HEK293 (cell line): ENCODE measurements at regions not wholly inside any gene's neighbourhood (a gene's known extent, or its start where the extent isn't known, plus 50 kb on each side); places are given as distances from the start of the nearest gene placed in this dataset.

Source experiments
- CTCF ChIA-PET: fragments of 350-600 bp; formaldehyde crosslinking; extraction: SDS; loops from one replicate; lab custom pipeline; 2021; ENCODE audit warnings: antibody characterized with exemption; lab: Yijun Ruan, JAX
- POLR2A ChIA-PET: fragments of 300-600 bp; formaldehyde crosslinking; extraction: SDS; loops from one replicate; lab custom pipeline; 2020; ENCODE audit warnings: antibody characterized with exemption, inconsistent platforms; lab: Yijun Ruan, JAX
- H3K27ac ChIP-seq: fragments of 200-500 bp; sonication (Bioruptor generic); 2 replicates; pipeline ENCODE4 v1.5.1; 2014; ENCODE audit warnings: low read depth, low read length, control low read depth, inconsistent platforms; ENCODE audit errors: extremely low read depth
- H3K36me3 ChIP-seq, 2 experiments: fragments of 200-500 bp in 1 of 2; sonication (Bioruptor generic) in 1 of 2; 1 replicate in 1 of 2; 2 replicates in 1 of 2; pipeline ENCODE4 v1.5.1; 2014 to 2017; ENCODE audit warnings: inconsistent platforms in 2 of 2, low read length in 2 of 2; ENCODE audit not compliant: control insufficient read depth in 2 of 2, insufficient read depth in 1 of 2
- H3K4me1 ChIP-seq: fragments of 200-500 bp; sonication (Bioruptor generic); 2 replicates; pipeline ENCODE4 v1.5.1; 2014; ENCODE audit warnings: mild to moderate bottlenecking, low read length, inconsistent platforms; ENCODE audit not compliant: control insufficient read depth, insufficient read depth
- H3K4me3 ChIP-seq: 2 replicates; pipeline ENCODE4 v1.5.1; 2011; ENCODE audit warnings: low read depth, mild to moderate bottlenecking, control low read depth, low read length, moderate library complexity
- H3K9me3 ChIP-seq: fragments of 200-500 bp; sonication (Bioruptor generic); 2 replicates; pipeline ENCODE4 v1.5.1; 2014; ENCODE audit warnings: low read depth, low read length, inconsistent platforms; ENCODE audit not compliant: control insufficient read depth, insufficient read depth
- YY1 ChIP-seq: fragments of 450-650 bp; formaldehyde crosslinking; IDR thresholded peaks from 2 replicates; pipeline ENCODE4 v1.5.1; 2018; ENCODE audit warnings: missing biosample characterization, missing genetic modification characterization
- ZBTB21 ChIP-seq: fragments of 450-650 bp; formaldehyde crosslinking; IDR thresholded peaks from 2 replicates; pipeline ENCODE4 v1.5.1; 2017; ENCODE audit warnings: missing biosample characterization, missing genetic modification characterization
- ZNF157 ChIP-seq: fragments of 450-650 bp; formaldehyde crosslinking; IDR thresholded peaks from 2 replicates; pipeline ENCODE4 v1.5.1; 2016; ENCODE audit warnings: missing biosample characterization, missing genetic modification characterization
- ZNF248 ChIP-seq: fragments of 450-650 bp; formaldehyde crosslinking; IDR thresholded peaks from 2 replicates; pipeline ENCODE4 v1.5.1; 2017; ENCODE audit warnings: missing biosample characterization, missing genetic modification characterization
- ZNF292 ChIP-seq: fragments of 450-650 bp; formaldehyde crosslinking; IDR thresholded peaks from 2 replicates; pipeline ENCODE4 v1.5.1; 2016; ENCODE audit warnings: low read depth, missing biosample characterization, missing genetic modification characterization, borderline replicate concordance
- ZNF302 ChIP-seq: fragments of 450-650 bp; formaldehyde crosslinking; IDR thresholded peaks from 2 replicates; pipeline ENCODE4 v1.5.1; 2016; ENCODE audit warnings: missing biosample characterization, missing genetic modification characterization, low read depth
- ZNF416 ChIP-seq: fragments of 450-650 bp; formaldehyde crosslinking; IDR thresholded peaks from 2 replicates; pipeline ENCODE4 v1.5.1; 2016; ENCODE audit warnings: missing biosample characterization, missing genetic modification characterization
- ZNF510 ChIP-seq: fragments of 450-650 bp; formaldehyde crosslinking; IDR thresholded peaks from 2 replicates; pipeline ENCODE4 v1.5.1; 2018; ENCODE audit warnings: mild to moderate bottlenecking, missing genetic modification characterization, missing biosample characterization; ENCODE audit not compliant: insufficient replicate concordance
- ZNF560 ChIP-seq: fragments of 450-650 bp; formaldehyde crosslinking; IDR thresholded peaks from 2 replicates; pipeline ENCODE4 v1.5.1; 2017; ENCODE audit warnings: missing biosample characterization, missing genetic modification characterization, borderline replicate concordance
- ZNF610 ChIP-seq: fragments of 450-650 bp; formaldehyde crosslinking; IDR thresholded peaks from 2 replicates; pipeline ENCODE4 v1.5.1; 2016; ENCODE audit warnings: missing biosample characterization, missing genetic modification characterization, borderline replicate concordance
- ZNF664 ChIP-seq: fragments of 450-650 bp; formaldehyde crosslinking; IDR thresholded peaks from 2 replicates; pipeline ENCODE4 v1.5.1; 2016; ENCODE audit warnings: missing biosample characterization, missing genetic modification characterization
- ZNF777 ChIP-seq: fragments of 450-650 bp; formaldehyde crosslinking; IDR thresholded peaks from 2 replicates; pipeline ENCODE4 v1.5.1; 2017; ENCODE audit warnings: missing biosample characterization, missing genetic modification characterization, borderline replicate concordance
- TF ChIP-seq, protein P1 (sequence below): fragments of 450-650 bp; formaldehyde crosslinking; IDR thresholded peaks from 2 replicates; pipeline ENCODE4 v1.5.1; 2016; ENCODE audit warnings: missing biosample characterization, missing genetic modification characterization
- TF ChIP-seq, protein P2 (sequence below): fragments of 450-650 bp; formaldehyde crosslinking; IDR thresholded peaks from 2 replicates; pipeline ENCODE4 v1.5.1; 2016; ENCODE audit warnings: missing biosample characterization, missing genetic modification characterization
- TF ChIP-seq, protein P3 (sequence below): fragments of 450-650 bp; formaldehyde crosslinking; IDR thresholded peaks from 2 replicates; pipeline ENCODE4 v1.5.1; 2016; ENCODE audit warnings: missing biosample characterization, missing genetic modification characterization, borderline replicate concordance
- TF ChIP-seq, protein P4 (sequence below): fragments of 450-650 bp; formaldehyde crosslinking; IDR thresholded peaks from 2 replicates; pipeline ENCODE4 v1.5.1; 2016; ENCODE audit warnings: missing biosample characterization, missing genetic modification characterization

DNA sequence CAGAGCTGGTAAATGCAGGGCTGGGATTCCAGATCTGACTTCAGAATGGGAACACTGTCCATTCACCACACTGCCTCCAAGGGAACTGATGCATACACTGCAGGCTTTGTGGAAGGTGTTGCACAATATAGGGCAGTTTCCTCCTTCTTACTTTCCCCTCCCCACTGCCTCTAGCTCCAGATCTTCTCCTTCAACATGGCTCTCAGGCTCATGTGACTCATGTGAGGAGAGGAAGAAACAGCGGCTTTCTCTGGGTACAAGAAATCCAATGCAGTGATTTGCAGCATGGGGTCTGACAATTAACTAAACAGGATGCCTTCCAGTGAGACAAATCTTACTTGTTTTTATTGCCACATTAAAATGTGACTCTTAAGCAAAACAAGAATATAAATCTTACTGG lies 447.6 kb upstream of the CCDC196 start (continued):
- TF ChIP-seq, protein P1, sequence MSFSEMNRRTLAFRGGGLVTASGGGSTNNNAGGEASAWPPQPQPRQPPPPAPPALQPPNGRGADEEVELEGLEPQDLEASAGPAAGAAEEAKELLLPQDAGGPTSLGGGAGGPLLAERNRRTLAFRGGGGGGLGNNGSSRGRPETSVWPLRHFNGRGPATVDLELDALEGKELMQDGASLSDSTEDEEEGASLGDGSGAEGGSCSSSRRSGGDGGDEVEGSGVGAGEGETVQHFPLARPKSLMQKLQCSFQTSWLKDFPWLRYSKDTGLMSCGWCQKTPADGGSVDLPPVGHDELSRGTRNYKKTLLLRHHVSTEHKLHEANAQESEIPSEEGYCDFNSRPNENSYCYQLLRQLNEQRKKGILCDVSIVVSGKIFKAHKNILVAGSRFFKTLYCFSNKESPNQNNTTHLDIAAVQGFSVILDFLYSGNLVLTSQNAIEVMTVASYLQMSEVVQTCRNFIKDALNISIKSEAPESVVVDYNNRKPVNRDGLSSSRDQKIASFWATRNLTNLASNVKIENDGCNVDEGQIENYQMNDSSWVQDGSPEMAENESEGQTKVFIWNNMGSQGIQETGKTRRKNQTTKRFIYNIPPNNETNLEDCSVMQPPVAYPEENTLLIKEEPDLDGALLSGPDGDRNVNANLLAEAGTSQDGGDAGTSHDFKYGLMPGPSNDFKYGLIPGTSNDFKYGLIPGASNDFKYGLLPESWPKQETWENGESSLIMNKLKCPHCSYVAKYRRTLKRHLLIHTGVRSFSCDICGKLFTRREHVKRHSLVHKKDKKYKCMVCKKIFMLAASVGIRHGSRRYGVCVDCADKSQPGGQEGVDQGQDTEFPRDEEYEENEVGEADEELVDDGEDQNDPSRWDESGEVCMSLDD, result no peak

DNA sequence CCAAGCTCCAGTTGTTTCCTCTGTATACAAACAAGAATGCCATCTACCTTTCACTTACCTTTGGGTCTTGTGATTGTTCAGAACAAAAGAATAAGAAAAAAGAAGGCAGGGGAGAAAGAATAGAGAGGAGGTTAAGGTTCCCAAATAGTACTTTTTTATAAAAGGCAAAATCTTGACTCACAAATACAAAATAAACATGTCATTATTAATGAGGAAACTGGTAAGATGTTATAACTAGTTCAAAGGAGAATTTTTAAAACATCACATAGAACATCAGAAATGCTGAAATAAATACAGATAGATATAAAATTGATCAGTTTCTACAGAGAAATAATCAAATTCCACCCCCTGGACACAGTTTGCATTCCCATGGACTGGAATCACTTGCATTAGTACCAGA lies 446.7 kb upstream of the CCDC196 start:
- Histone ChIP-seq H3K27ac (no peak overlapping the region), H3K9me3 (no peaks in the 10 kb centered on the region), H3K4me3 (no peak overlapping the region), H3K36me3 (no peaks in the 10 kb centered on the region), H3K4me1 (no peaks in the 10 kb centered on the region)
- ChIA-PET POLR2A (no interaction called here), CTCF (interaction anchor here (0.6 kb wide), 1 partner anchor 190 kb away, joined by 3 read pairs; no protein-coding TSS in a partner anchor)
- TF ChIP-seq ZNF510 (tag by site-specific recombination) (peak; percentile 98), ZBTB21 (no peak), ZNF248 (tag by site-specific recombination) (no peak), ZNF302 (tag by site-specific recombination) (no peak)
- TF ChIP-seq, protein P2, sequence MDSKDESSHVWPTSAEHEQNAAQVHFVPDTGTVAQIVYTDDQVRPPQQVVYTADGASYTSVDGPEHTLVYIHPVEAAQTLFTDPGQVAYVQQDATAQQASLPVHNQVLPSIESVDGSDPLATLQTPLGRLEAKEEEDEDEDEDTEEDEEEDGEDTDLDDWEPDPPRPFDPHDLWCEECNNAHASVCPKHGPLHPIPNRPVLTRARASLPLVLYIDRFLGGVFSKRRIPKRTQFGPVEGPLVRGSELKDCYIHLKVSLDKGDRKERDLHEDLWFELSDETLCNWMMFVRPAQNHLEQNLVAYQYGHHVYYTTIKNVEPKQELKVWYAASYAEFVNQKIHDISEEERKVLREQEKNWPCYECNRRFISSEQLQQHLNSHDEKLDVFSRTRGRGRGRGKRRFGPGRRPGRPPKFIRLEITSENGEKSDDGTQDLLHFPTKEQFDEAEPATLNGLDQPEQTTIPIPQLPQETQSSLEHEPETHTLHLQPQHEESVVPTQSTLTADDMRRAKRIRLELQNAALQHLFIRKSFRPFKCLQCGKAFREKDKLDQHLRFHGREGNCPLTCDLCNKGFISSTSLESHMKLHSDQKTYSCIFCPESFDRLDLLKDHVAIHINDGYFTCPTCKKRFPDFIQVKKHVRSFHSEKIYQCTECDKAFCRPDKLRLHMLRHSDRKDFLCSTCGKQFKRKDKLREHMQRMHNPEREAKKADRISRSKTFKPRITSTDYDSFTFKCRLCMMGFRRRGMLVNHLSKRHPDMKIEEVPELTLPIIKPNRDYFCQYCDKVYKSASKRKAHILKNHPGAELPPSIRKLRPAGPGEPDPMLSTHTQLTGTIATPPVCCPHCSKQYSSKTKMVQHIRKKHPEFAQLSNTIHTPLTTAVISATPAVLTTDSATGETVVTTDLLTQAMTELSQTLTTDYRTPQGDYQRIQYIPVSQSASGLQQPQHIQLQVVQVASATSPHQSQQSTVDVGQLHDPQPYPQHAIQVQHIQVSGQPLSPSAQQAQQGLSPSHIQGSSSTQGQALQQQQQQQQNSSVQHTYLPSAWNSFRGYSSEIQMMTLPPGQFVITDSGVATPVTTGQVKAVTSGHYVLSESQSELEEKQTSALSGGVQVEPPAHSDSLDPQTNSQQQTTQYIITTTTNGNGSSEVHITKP (tag by site-specific recombination), result no peak

DNA sequence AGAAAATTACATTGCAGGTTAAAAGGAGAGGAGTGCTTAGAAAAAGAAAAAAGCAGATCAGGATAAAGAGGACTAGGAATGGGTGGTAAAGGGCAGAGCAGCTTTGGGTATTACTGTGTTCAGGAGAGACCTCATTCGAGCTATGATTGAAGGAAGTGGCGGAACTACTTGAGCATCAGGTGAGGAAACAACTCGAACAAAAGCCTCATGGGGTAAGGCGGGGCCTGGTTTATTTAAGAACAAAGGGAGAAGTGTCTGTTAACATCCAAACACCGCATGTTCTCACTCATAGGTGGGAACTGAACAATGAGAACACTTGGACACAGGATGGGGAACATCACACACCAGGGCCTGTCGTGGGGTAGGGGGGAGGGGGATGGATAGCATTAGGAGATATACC lies 444.6 kb upstream of the CCDC196 start:
- Histone ChIP-seq H3K9me3 (no peaks in the 10 kb centered on the region), H3K4me3 (no peak overlapping the region), H3K27ac (no peak overlapping the region), H3K36me3 (no peaks in the 10 kb centered on the region)
- POLR2A ChIA-PET, result no interaction called here
- CTCF ChIA-PET, result no interaction called here
- no peak for TF ChIP-seq ZNF416 (tag by site-specific recombination)
- TF ChIP-seq ZNF664 (tag by site-specific recombination), result no peak
- TF ChIP-seq YY1 (tag by site-specific recombination), result no peak
- no peak for TF ChIP-seq ZNF292 (tag by site-specific recombination)
- no peak for TF ChIP-seq ZNF510 (tag by site-specific recombination)
- TF ChIP-seq, protein P3, sequence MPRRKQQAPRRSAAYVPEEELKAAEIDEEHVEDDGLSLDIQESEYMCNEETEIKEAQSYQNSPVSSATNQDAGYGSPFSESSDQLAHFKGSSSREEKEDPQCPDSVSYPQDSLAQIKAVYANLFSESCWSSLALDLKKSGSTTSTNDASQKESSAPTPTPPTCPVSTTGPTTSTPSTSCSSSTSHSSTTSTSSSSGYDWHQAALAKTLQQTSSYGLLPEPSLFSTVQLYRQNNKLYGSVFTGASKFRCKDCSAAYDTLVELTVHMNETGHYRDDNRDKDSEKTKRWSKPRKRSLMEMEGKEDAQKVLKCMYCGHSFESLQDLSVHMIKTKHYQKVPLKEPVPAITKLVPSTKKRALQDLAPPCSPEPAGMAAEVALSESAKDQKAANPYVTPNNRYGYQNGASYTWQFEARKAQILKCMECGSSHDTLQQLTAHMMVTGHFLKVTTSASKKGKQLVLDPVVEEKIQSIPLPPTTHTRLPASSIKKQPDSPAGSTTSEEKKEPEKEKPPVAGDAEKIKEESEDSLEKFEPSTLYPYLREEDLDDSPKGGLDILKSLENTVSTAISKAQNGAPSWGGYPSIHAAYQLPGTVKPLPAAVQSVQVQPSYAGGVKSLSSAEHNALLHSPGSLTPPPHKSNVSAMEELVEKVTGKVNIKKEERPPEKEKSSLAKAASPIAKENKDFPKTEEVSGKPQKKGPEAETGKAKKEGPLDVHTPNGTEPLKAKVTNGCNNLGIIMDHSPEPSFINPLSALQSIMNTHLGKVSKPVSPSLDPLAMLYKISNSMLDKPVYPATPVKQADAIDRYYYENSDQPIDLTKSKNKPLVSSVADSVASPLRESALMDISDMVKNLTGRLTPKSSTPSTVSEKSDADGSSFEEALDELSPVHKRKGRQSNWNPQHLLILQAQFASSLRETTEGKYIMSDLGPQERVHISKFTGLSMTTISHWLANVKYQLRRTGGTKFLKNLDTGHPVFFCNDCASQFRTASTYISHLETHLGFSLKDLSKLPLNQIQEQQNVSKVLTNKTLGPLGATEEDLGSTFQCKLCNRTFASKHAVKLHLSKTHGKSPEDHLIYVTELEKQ (tag by site-specific recombination), result no peak
- TF ChIP-seq ZNF560 (tag by site-specific recombination), result no peak
- no peak for TF ChIP-seq ZNF157 (tag by site-specific recombination)
- TF ChIP-seq, protein P4, sequence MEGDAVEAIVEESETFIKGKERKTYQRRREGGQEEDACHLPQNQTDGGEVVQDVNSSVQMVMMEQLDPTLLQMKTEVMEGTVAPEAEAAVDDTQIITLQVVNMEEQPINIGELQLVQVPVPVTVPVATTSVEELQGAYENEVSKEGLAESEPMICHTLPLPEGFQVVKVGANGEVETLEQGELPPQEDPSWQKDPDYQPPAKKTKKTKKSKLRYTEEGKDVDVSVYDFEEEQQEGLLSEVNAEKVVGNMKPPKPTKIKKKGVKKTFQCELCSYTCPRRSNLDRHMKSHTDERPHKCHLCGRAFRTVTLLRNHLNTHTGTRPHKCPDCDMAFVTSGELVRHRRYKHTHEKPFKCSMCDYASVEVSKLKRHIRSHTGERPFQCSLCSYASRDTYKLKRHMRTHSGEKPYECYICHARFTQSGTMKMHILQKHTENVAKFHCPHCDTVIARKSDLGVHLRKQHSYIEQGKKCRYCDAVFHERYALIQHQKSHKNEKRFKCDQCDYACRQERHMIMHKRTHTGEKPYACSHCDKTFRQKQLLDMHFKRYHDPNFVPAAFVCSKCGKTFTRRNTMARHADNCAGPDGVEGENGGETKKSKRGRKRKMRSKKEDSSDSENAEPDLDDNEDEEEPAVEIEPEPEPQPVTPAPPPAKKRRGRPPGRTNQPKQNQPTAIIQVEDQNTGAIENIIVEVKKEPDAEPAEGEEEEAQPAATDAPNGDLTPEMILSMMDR, result no peak
- no peak for TF ChIP-seq ZNF610 (tag by site-specific recombination)
- TF ChIP-seq ZNF777 (tag by site-specific recombination), result no peak
- TF ChIP-seq, all 188 proteins: peak for 0
- H3K4me1 ChIP-seq, result no peaks in the 10 kb centered on the region
